ENCODE measurements at regions not wholly inside any gene's neighbourhood (a gene's known extent, or its start where the extent isn't known, plus 50 kb on each side); places are given as distances from the start of the nearest gene placed in this dataset.

GRCh38 chr12:24743941-24744793, 204.7 kb downstream of the BCAT1 start:
- Histone ChIP-seq H3K9me3 (ENCODE audit: control insufficient read depth, insufficient read depth, low read length) (no peaks in the 10 kb centered on the region), H3K4me3 (ENCODE audit: low read length) (no peak overlapping the region), H3K27me3 (ENCODE audit: control insufficient read depth, insufficient read depth, low read length) (no peaks in the 10 kb centered on the region), H3K4me1 (ENCODE audit: control insufficient read depth, insufficient read depth, low read length) (peaks cover 8% of the 10 kb centered on the region), H3K27ac (ENCODE audit: low read length) (no peak overlapping the region), H3K36me3 (ENCODE audit: control insufficient read depth, insufficient read depth, low read length) (no peaks in the 10 kb centered on the region)
- WGBS (ENCODE audit: insufficient coverage), result 92% methylated on average over 7 of the region's 9 CpGs
- Mint-ChIP-seq H3K4me1 (no peaks in the 10 kb centered on the region), H3K27ac (no peak overlapping the region), H3K4me3 (no peak overlapping the region), H3K27me3 (ENCODE audit: low read depth in 2 of 2) (no peaks in the 10 kb centered on the region), H3K9me3 (no peaks in the 10 kb centered on the region), H3K36me3 (no peaks in the 10 kb centered on the region)
- DNase-seq (no peak), ATAC-seq (no peak)
- no peak for TF ChIP-seq CTCF (IDR thresholded peaks at IDR 0.05)
- intact Hi-C loops (cut with micrococcal nuclease), result no loop called here

DNA sequence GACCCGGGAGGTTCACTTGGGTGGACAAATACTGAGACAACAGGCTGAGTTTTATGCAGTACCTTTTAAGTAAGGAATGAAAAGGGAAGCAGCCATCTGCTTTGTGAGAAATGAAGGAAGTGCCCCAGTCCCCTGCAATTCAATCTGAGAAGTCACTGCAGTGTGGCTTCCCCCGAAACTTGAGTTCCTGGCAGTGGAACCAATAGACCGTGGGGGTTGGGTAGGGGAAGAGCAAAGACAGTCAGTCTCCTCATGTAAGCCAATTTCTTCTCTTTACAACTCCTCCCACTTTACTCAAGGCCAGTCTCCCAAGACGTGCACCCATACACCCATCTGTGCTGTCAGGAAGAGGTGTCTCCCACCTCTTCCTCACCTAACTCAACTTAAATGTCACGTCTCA, 206.5 kb downstream of the BCAT1 start:
- H3K9me3 ChIP-seq (ENCODE audit: control insufficient read depth, insufficient read depth, low read length), result no peaks in the 10 kb centered on the region
- no peak overlapping the region for H3K27ac Mint-ChIP-seq

DNA sequence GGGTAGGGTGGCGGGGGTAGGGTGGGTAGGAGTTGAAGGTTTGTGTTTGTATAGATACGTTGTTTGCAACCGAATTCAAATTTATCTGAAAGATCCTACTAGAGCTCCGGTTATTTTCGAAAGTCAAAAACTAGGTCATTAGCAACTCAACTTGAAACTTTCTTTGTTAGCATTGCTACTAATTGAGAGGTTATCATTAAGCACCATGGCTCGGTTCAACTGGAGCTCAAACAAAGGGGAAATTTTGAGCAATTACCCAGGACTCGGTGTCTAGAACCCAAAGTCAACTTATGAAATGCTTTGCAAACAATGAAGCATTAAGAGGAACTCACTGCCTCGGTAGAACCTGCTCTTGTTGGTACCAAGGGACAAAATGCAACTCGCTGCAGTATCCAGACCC, 207.7 kb downstream of the BCAT1 start:
- intact Hi-C loops (cut with micrococcal nuclease), result no loop called here
- H3K27ac Mint-ChIP-seq, result no peak overlapping the region
- Histone ChIP-seq H3K9me3 (ENCODE audit: control insufficient read depth, insufficient read depth, low read length) (no peaks in the 10 kb centered on the region), H3K27me3 (ENCODE audit: control insufficient read depth, insufficient read depth, low read length) (no peaks in the 10 kb centered on the region), H3K4me1 (ENCODE audit: control insufficient read depth, insufficient read depth, low read length) (peaks cover 8% of the 10 kb centered on the region), H3K27ac (ENCODE audit: low read length) (no peak overlapping the region), H3K36me3 (ENCODE audit: control insufficient read depth, insufficient read depth, low read length) (no peaks in the 10 kb centered on the region), H3K4me3 (ENCODE audit: low read length) (no peak overlapping the region)
- no peaks in the 10 kb centered on the region for H3K27me3 Mint-ChIP-seq (ENCODE audit: low read depth in 2 of 2)
- no peak for ATAC-seq
- H3K4me3 Mint-ChIP-seq, result no peak overlapping the region
- WGBS (ENCODE audit: insufficient coverage), result 71% methylated on average over 9 of the region's 9 CpGs
- no peak for TF ChIP-seq CTCF (IDR thresholded peaks at IDR 0.05)
- no peaks in the 10 kb centered on the region for H3K36me3 Mint-ChIP-seq
- DNase-seq, result no peak
- H3K4me1 Mint-ChIP-seq, result no peaks in the 10 kb centered on the region
- H3K9me3 Mint-ChIP-seq, result no peaks in the 10 kb centered on the region

More for the DNA sequence above, 206.5 kb downstream of the BCAT1 start:
- DNase-seq (peak in 1 of 2 donors; percentile 5), ATAC-seq (peak in 1 of 3 donors; percentile 35)
- Histone ChIP-seq H3K27ac (ENCODE audit: low read length) (no peak overlapping the region), H3K36me3 (ENCODE audit: control insufficient read depth, insufficient read depth, low read length) (no peaks in the 10 kb centered on the region), H3K4me1 (ENCODE audit: control insufficient read depth, insufficient read depth, low read length) (peaks cover 8% of the 10 kb centered on the region), H3K27me3 (ENCODE audit: control insufficient read depth, insufficient read depth, low read length) (no peaks in the 10 kb centered on the region), H3K4me3 (ENCODE audit: low read length) (no peak overlapping the region)
- Mint-ChIP-seq H3K27me3 (ENCODE audit: low read depth in 2 of 2) (no peaks in the 10 kb centered on the region), H3K36me3 (no peaks in the 10 kb centered on the region), H3K9me3 (no peaks in the 10 kb centered on the region), H3K4me1 (no peaks in the 10 kb centered on the region), H3K4me3 (no peak overlapping the region)
- intact Hi-C loops (cut with micrococcal nuclease), result no loop called here
- 26% methylated on average over 4 of the region's 5 CpGs for WGBS (ENCODE audit: insufficient coverage)
- no peak for TF ChIP-seq CTCF (IDR thresholded peaks at IDR 0.05)
